AG10803 (cell line): ENCODE measurements at regions not wholly inside any gene's neighbourhood (a gene's known extent, or its start where the extent isn't known, plus 50 kb on each side); places are given as distances from the start of the nearest gene placed in this dataset.

ENCODE experiments used
- DNase-seq: peaks from one replicate; pipeline ENCODE4 v3.0.0; 2010; ENCODE audit warnings: low read depth
- H3K4me3 ChIP-seq: 2 replicates; pipeline ENCODE4 v1.5.1; 2011; ENCODE audit warnings: mild to moderate bottlenecking, low read length, control low read depth
- CTCF ChIP-seq: conservative IDR thresholded peaks from 2 replicates; pipeline ENCODE4 v1.5.1; 2011; ENCODE audit warnings: mild to moderate bottlenecking, low read length, control low read depth, inconsistent platforms

GRCh38 chr12:74945771-74946198, 263.9 kb downstream of the KCNC2 start:
- no peak overlapping the region for H3K4me3 ChIP-seq
- TF ChIP-seq CTCF, result no peak
- DNase-seq, result no peak

GRCh38 chr12:74953697-74954096, 255.9 kb downstream of the KCNC2 start:
- no peak for DNase-seq
- H3K4me3 ChIP-seq, result no peak overlapping the region
- no peak for TF ChIP-seq CTCF

- DNase-seq, result no peak
- H3K4me3 ChIP-seq, result no peak overlapping the region
- TF ChIP-seq CTCF, result no peak
Observed at GRCh38 chr12:74957231-74957630, 252.4 kb downstream of the KCNC2 start.

GRCh38 chr12:74957634-74958033, 252.0 kb downstream of the KCNC2 start:
- no peak overlapping the region for H3K4me3 ChIP-seq
- no peak for TF ChIP-seq CTCF
- no peak for DNase-seq

- DNase-seq, result no peak
- no peak for TF ChIP-seq CTCF
- no peak overlapping the region for H3K4me3 ChIP-seq
Observed at GRCh38 chr12:74959657-74960056, 250.0 kb downstream of the KCNC2 start.

- no peak for DNase-seq
- no peak for TF ChIP-seq CTCF
- H3K4me3 ChIP-seq, result no peak overlapping the region
Observed at GRCh38 chr12:74963304-74963703, 246.3 kb downstream of the KCNC2 start.

- no peak for TF ChIP-seq CTCF
- DNase-seq, result no peak
- H3K4me3 ChIP-seq, result no peak overlapping the region
Observed at GRCh38 chr12:74963867-74964331, 245.7 kb downstream of the KCNC2 start.
